ENCODE measurements at regions not wholly inside any gene's neighbourhood (a gene's known extent, or its start where the extent isn't known, plus 50 kb on each side); places are given as distances from the start of the nearest gene placed in this dataset.

- no peak overlapping the region for H2AFZ ChIP-seq (ENCODE audit: low read length)
- WGBS (ENCODE audit: low lambda C conversion rate) = 1% methylated on average over 2 of the region's 2 CpGs
- H3K27ac ChIP-seq (ENCODE audit: extremely low read length, insufficient read depth, low read length) = no peak overlapping the region
- H3K4me3 ChIP-seq (replicated peaks in 1 of 3; ENCODE audit: insufficient read depth in 1 of 3, low read depth in 2 of 3, low read length in 3 of 3) = no peak overlapping the region
- ChIA-PET POLR2A (no interaction called here), CTCF (ENCODE audit: low intra/inter-chr PET ratio, low total read pairs) (no interaction called here)
- intact Hi-C loops (cut with micrococcal nuclease; ENCODE audit: unreplicated experiment) = no loop called here
- H3K79me2 ChIP-seq (ENCODE audit: insufficient read depth, low read length) = no peaks in the 10 kb centered on the region
- in situ Hi-C loops (cut with HindIII; ENCODE audit: extremely low pct_ligation_motif_present, low pct_unique_long_range_greater_than_20kb) = no loop called here
- BruUV-seq (replicated peaks) = no TSS peak
- no peaks in the 10 kb centered on the region for H3K36me3 ChIP-seq (replicated peaks in 1 of 2; ENCODE audit: control insufficient read depth in 1 of 2, insufficient read depth in 2 of 2, low read length in 2 of 2)
- no peak for TF ChIP-seq PHF21A (CRISPR knock-in tag; IDR thresholded peaks at IDR 0.05)
- no peak for TF ChIP-seq ARID4A (CRISPR knock-in tag; IDR thresholded peaks at IDR 0.05; ENCODE audit: borderline replicate concordance)
- no peak for TF ChIP-seq PHF20 (CRISPR knock-in tag; IDR thresholded peaks at IDR 0.05)
- TF ChIP-seq GRHL1 (CRISPR knock-in tag; conservative IDR thresholded peaks at IDR 0.05) = no peak
- no peak for TF ChIP-seq ZNF441 (CRISPR knock-in tag; IDR thresholded peaks at IDR 0.05; ENCODE audit: borderline replicate concordance)
- H3K4me1 ChIP-seq (ENCODE audit: insufficient read depth, low read length) = no peaks in the 10 kb centered on the region
- no peak for FAIRE-seq
- DNase-seq (ENCODE audit: low spot score) = no peak
- H3K4me2 ChIP-seq (ENCODE audit: low read depth, low read length) = no peak overlapping the region
- no peak overlapping the region for H3K9ac ChIP-seq (ENCODE audit: insufficient read depth, low read depth, low read length)
- no peaks in the 10 kb centered on the region for H4K20me1 ChIP-seq (ENCODE audit: insufficient read depth, low read length)
- no peak for ATAC-seq
- no peaks in the 10 kb centered on the region for H3K9me3 ChIP-seq (ENCODE audit: low read length)
- no peaks in the 10 kb centered on the region for H3K27me3 ChIP-seq (ENCODE audit: control insufficient read depth in 1 of 2, insufficient read depth in 2 of 2, low read length in 2 of 2)
Observed at GRCh38 chr4:67292636-67293035, 252.7 kb downstream of the CENPC start.

Measured in HepG2 (cell line).